Coronary artery (tissue), 2 donors: ENCODE measurements at regions not wholly inside any gene's neighbourhood (a gene's known extent, or its start where the extent isn't known, plus 50 kb on each side); places are given as distances from the start of the nearest gene placed in this dataset.
"Not testable (repeated sequence)": the region's sequence is repeated elsewhere in the genome, so short reads cannot be mapped to it uniquely, and the experiment has no call there.

Experiments used
- DNase-seq: peaks from one replicate; pipeline ENCODE4 v3.0.0-alpha.2; 2017; ENCODE audit warnings: low spot score
- H3K27ac ChIP-seq, 2 donors: fragments of 200-600 bp; sonication (generic); one replicate each; pipeline ENCODE4 v1.5.1; 2016 to 2019
- H3K4me3 ChIP-seq: fragments of 200-600 bp; sonication (generic); 2 replicates; pipeline ENCODE4 v1.5.1; 2016; ENCODE audit warnings: mild to moderate bottlenecking, moderate library complexity
- CTCF ChIP-seq: fragments of 200-600 bp; sonication (generic); IDR thresholded peaks from one replicate; pipeline ENCODE4 v1.5.1; 2019; ENCODE audit warnings: antibody characterized with exemption

- DNase-seq = no peak
- no peak for TF ChIP-seq CTCF
- H3K4me3 ChIP-seq = no peak overlapping the region
- no peak overlapping the region for H3K27ac ChIP-seq
Observed at GRCh38 chr6:105868823-105869460, 217.2 kb upstream of the PRDM1 start.

- no peak overlapping the region for H3K4me3 ChIP-seq
- H3K27ac ChIP-seq = no peak overlapping the region
- DNase-seq = no peak
- TF ChIP-seq CTCF = no peak
Observed at GRCh38 chr6:105867821-105868220, 218.3 kb upstream of the PRDM1 start.

- no peak overlapping the region for H3K27ac ChIP-seq
- DNase-seq = no peak
- no peak overlapping the region for H3K4me3 ChIP-seq
- no peak for TF ChIP-seq CTCF
Observed at GRCh38 chr6:105867277-105867676, 218.9 kb upstream of the PRDM1 start.

- H3K4me3 ChIP-seq = no peak overlapping the region
- no peak for DNase-seq
- H3K27ac ChIP-seq = no peak overlapping the region
- TF ChIP-seq CTCF = no peak
Observed at GRCh38 chr6:105862936-105863607, 223.1 kb upstream of the PRDM1 start.

- not testable (repeated sequence) for DNase-seq, H3K4me3 ChIP-seq, H3K27ac ChIP-seq
Observed at GRCh38 chr6:105860927-105861326, 225.2 kb upstream of the PRDM1 start.

GRCh38 chr6:105859457-105859856, 226.7 kb upstream of the PRDM1 start:
- no peak for TF ChIP-seq CTCF
- DNase-seq = no peak
- H3K4me3 ChIP-seq = no peak overlapping the region
- no peak overlapping the region for H3K27ac ChIP-seq

- not testable (repeated sequence) for H3K27ac ChIP-seq, DNase-seq, H3K4me3 ChIP-seq
Observed at GRCh38 chr6:105858639-105859038, 227.5 kb upstream of the PRDM1 start.

- no peak for DNase-seq
- H3K4me3 ChIP-seq = no peak overlapping the region
- H3K27ac ChIP-seq = no peak overlapping the region
- no peak for TF ChIP-seq CTCF
Observed at GRCh38 chr6:105855433-105855832, 230.7 kb upstream of the PRDM1 start.

- not testable (repeated sequence) for H3K27ac ChIP-seq, DNase-seq, H3K4me3 ChIP-seq
Observed at GRCh38 chr6:105853979-105854378, 232.2 kb upstream of the PRDM1 start.
